Vagina (tissue), 2 donors: ENCODE measurements at regions not wholly inside any gene's neighbourhood (a gene's known extent, or its start where the extent isn't known, plus 50 kb on each side); places are given as distances from the start of the nearest gene placed in this dataset.

Experiments used
- DNase-seq, 2 donors: peaks; one replicate each; pipeline ENCODE4 v3.0.0-alpha.2; 2017; ENCODE audit errors: extremely low spot score in 2 of 2
- H3K27ac ChIP-seq: fragments of 200-600 bp; sonication (generic); one replicate; pipeline ENCODE4 v1.5.1; 2019
- H3K27me3 ChIP-seq: fragments of 200-600 bp; sonication (generic); one replicate; pipeline ENCODE4 v1.5.1; 2019
- H3K36me3 ChIP-seq, 2 donors: fragments of 200-600 bp; sonication (generic); one replicate each; pipeline ENCODE4 v1.5.1; 2017 to 2019
- H3K4me1 ChIP-seq: fragments of 200-600 bp; sonication (generic); one replicate; pipeline ENCODE4 v1.5.1; 2019
- H3K4me3 ChIP-seq, 2 donors: fragments of 200-600 bp; sonication (generic); 1 replicate in 1 of 2; 2 replicates in 1 of 2; pipeline ENCODE4 v1.5.1; 2016 to 2019
- H3K9me3 ChIP-seq: fragments of 200-600 bp; sonication (generic); one replicate; pipeline ENCODE4 v1.5.1; 2019
- CTCF ChIP-seq, 3 experiments: fragments of 450-650 bp in 2 of 3; fragments of 200-600 bp in 1 of 3; sonication (generic) in 1 of 3; IDR thresholded peaks; one replicate each; pipeline ENCODE4 v1.5.1; 2017 to 2019; ENCODE audit warnings: antibody characterized with exemption in 3 of 3, mild to moderate bottlenecking in 2 of 3, moderate library complexity in 2 of 3
- POLR2A ChIP-seq, 2 donors: fragments of 450-650 bp; IDR thresholded peaks; one replicate each; pipeline ENCODE4 v1.6.1; 2017; ENCODE audit warnings: antibody characterized with exemption in 2 of 2, mild to moderate bottlenecking in 2 of 2, moderate library complexity in 2 of 2
- POLR2AphosphoS5 ChIP-seq, 2 donors: sonication (generic); formaldehyde crosslinking; IDR thresholded peaks; one replicate each; pipeline ENCODE4 v1.9.0; 2017; ENCODE audit warnings: antibody characterized with exemption in 2 of 2, mild to moderate bottlenecking in 2 of 2, low read depth in 1 of 2; ENCODE audit not compliant: insufficient read depth in 1 of 2
- intact Hi-C: fragments of 100-400 bp; cut with DNase I; formaldehyde crosslinking; loops from one replicate; pipeline ENCODE4 v1.15.1; 2023

DNA sequence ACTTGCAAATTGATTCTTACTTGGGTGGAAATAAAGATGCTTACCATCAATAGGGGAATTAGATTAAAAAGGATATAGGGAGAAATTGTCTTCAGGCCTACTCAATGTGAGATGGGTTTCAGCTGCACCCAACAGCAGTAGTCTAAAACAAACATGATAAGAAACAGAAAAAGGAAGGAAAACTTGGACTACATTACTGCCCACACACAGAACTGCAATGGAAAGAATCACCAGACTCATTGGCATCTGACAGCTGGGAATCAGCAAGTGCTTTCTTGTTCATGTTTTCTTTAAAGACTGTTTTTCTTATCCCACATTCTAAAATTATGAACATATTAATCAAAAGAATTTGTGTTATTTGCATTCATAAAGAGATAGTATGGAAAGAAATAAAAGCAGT lies 144.2 kb downstream of the LRIG3 start:
- Histone ChIP-seq H3K27me3 (no peaks in the 10 kb centered on the region), H3K27ac (no peak overlapping the region), H3K4me1 (no peaks in the 10 kb centered on the region), H3K4me3 (no peak overlapping the region), H3K36me3 (no peaks in the 10 kb centered on the region), H3K9me3 (no peaks in the 10 kb centered on the region)
- intact Hi-C loops = no loop called here
- no peak for DNase-seq
- no peak for TF ChIP-seq POLR2A (IDR thresholded peaks at IDR 0.05)
- TF ChIP-seq POLR2AphosphoS5 (IDR thresholded peaks at IDR 0.05; ENCODE audit: insufficient read depth in 1 of 2, low read depth in 1 of 2) = no peak
- TF ChIP-seq CTCF (IDR thresholded peaks at IDR 0.05) = no peak

DNA sequence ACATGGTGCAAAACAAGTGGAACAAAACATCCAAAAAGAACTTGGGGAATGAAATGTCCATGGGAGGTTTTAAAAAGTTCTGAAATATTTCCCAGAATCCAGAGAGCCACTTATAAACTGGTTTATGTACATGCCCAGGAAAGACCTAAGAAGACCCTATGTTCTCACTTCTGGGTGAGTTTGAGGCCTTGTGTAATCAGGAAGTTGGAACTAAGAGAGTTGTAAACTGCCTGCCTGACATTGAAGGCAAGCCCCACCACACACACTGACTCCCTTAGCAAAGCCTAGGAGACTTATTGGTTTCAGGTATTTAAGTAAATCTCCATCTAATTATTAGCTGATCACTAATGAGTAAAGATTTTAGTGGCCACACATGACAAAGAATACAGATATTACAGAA lies 142.5 kb downstream of the LRIG3 start:
- Histone ChIP-seq H3K27me3 (no peaks in the 10 kb centered on the region), H3K27ac (no peak overlapping the region), H3K4me3 (no peak overlapping the region), H3K4me1 (no peaks in the 10 kb centered on the region), H3K9me3 (no peaks in the 10 kb centered on the region), H3K36me3 (no peaks in the 10 kb centered on the region)
- intact Hi-C loops = no loop called here
- no peak for TF ChIP-seq POLR2A (IDR thresholded peaks at IDR 0.05)
- TF ChIP-seq CTCF (IDR thresholded peaks at IDR 0.05) = no peak
- no peak for TF ChIP-seq POLR2AphosphoS5 (IDR thresholded peaks at IDR 0.05; ENCODE audit: insufficient read depth in 1 of 2, low read depth in 1 of 2)
- DNase-seq = no peak

DNA sequence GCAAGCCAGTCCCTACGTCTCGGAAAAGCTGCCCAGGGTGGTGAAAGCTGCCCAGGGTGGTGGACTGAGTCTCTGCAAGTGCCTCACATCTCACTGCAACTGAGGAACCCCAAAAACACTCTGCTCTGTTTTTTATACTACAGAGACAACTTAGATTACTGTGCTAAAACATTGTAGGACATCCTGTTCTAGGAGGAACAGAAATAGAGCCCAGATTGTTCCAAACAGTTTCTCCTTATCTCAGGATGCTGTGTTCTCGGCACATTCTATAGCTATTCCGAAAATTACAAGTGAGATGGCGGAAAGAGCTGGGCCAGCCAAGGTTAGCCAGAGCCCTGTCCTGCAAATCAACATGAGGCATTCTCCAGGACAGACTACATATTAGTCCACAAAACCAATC lies 138.7 kb downstream of the LRIG3 start:
- TF ChIP-seq CTCF (IDR thresholded peaks at IDR 0.05) (no peak), POLR2A (IDR thresholded peaks at IDR 0.05) (no peak), POLR2AphosphoS5 (IDR thresholded peaks at IDR 0.05; ENCODE audit: insufficient read depth in 1 of 2, low read depth in 1 of 2) (no peak)
- no peaks in the 10 kb centered on the region for H3K9me3 ChIP-seq
- H3K4me3 ChIP-seq = no peak overlapping the region
- H3K4me1 ChIP-seq = no peaks in the 10 kb centered on the region
- no peaks in the 10 kb centered on the region for H3K27me3 ChIP-seq
- intact Hi-C loops = no loop called here
- H3K36me3 ChIP-seq = no peaks in the 10 kb centered on the region
- DNase-seq = no peak
- no peak overlapping the region for H3K27ac ChIP-seq

GRCh38 chr12:58787021-58787760 lies 133.1 kb downstream of the LRIG3 start:
- Histone ChIP-seq H3K27me3 (no peaks in the 10 kb centered on the region), H3K4me3 (no peak overlapping the region), H3K9me3 (no peaks in the 10 kb centered on the region), H3K4me1 (no peaks in the 10 kb centered on the region), H3K27ac (no peak overlapping the region), H3K36me3 (no peaks in the 10 kb centered on the region)
- DNase-seq = no peak
- intact Hi-C loops = no loop called here
- TF ChIP-seq POLR2A (IDR thresholded peaks at IDR 0.05) (no peak), POLR2AphosphoS5 (IDR thresholded peaks at IDR 0.05; ENCODE audit: insufficient read depth in 1 of 2, low read depth in 1 of 2) (no peak), CTCF (IDR thresholded peaks at IDR 0.05) (no peak)

DNA sequence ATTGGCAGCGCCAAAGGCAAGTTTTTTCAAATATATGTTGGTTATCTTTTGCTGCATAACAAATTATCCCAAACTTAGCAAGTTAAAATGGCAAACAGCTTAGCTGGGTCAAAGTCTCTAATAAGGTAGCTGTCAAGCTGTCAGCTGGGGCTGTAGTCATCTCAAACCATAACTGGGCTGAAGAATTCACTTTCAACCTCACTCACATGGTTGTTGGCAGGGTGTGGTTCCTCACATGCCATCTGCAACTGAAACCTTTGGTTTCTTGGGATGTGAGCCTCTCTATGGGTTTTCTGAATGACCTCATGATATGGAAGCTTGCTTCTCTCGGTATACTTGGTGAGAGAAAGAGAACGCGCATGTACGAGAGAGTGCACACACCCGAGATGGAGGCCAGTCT lies 125.4 kb downstream of the LRIG3 start:
- H3K4me3 ChIP-seq = no peak overlapping the region
- no peak for DNase-seq
- no peak for TF ChIP-seq POLR2AphosphoS5 (IDR thresholded peaks at IDR 0.05; ENCODE audit: insufficient read depth in 1 of 2, low read depth in 1 of 2)
- no peak for TF ChIP-seq CTCF (IDR thresholded peaks at IDR 0.05)
- no peak for TF ChIP-seq POLR2A (IDR thresholded peaks at IDR 0.05)
- intact Hi-C loops = no loop called here
- no peaks in the 10 kb centered on the region for H3K9me3 ChIP-seq
- no peaks in the 10 kb centered on the region for H3K4me1 ChIP-seq
- H3K27ac ChIP-seq = no peak overlapping the region
- H3K27me3 ChIP-seq = no peaks in the 10 kb centered on the region
- H3K36me3 ChIP-seq = no peaks in the 10 kb centered on the region
